ENCODE measurements at regions not wholly inside any gene's neighbourhood (a gene's known extent, or its start where the extent isn't known, plus 50 kb on each side); places are given as distances from the start of the nearest gene placed in this dataset.

GRCh38 chr11:70733327-70734325 lies 335.3 kb downstream of the CTTN start:
- no peak for DNase-seq

GRCh38 chr11:70734379-70734778 lies 336.1 kb downstream of the CTTN start:
- DNase-seq: no peak

- no peak for DNase-seq
Observed at GRCh38 chr11:70734911-70735310, 336.6 kb downstream of the CTTN start.

- DNase-seq: no peak
Observed at GRCh38 chr11:70735976-70736375, 337.6 kb downstream of the CTTN start.

DNA sequence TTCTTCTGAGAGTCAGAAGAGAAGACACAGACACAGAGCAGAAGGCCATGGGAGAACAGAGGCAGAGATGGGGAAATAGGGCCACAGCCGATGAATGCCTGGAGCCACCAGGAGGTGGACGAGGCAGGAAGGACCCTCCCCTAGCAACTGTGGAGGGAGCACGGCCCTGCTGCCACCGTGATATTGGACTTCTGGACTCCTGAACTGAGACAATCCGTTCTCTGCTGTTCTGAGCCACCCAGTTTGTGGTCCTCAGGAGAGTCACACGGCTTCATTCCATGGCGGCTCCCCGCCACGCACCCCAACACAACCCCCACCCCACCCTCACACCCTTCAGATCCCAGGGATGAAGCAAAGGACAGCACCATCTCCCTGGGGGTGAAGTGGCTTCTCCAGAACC lies 338.1 kb downstream of the CTTN start:
- no peak for DNase-seq

DNA sequence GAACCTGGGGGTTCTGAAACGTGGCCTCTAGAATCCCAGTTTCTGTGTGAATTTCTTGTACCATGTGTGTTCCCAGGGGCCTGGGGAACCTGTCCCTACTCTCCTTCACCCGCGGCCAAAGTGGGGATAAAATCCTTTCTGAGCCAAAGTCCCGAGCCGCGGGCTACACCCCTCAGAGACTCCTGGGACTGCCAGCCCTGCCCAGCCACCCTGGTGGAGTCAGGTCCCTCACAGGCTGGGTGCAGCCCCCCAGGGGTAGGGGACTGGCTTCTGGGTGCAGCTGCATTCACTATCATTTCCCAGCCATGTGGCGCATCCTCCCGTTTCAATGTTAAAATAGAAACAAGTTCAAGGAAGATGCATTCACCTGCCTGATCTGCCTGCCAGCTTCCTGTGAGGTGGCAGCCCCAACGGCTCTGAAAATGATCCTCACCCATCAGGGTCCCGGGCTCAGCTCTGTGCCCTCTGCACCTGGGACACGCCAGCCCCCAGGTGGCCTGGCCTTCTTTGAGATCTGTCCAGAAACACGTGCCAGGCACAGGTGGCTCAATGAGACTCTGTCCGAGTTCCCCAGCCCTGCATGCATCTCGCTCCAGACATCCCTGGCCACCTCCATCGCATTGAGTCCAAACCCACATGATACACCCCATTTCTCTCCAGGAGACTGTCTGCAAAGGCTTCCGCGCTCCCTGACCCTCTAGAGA lies 338.8 kb downstream of the CTTN start:
- no peak for DNase-seq

GRCh38 chr11:70737816-70738630 lies 339.7 kb downstream of the CTTN start:
- no peak for DNase-seq

- DNase-seq: no peak
Observed at GRCh38 chr11:70738661-70739060, 340.3 kb downstream of the CTTN start.

DNA sequence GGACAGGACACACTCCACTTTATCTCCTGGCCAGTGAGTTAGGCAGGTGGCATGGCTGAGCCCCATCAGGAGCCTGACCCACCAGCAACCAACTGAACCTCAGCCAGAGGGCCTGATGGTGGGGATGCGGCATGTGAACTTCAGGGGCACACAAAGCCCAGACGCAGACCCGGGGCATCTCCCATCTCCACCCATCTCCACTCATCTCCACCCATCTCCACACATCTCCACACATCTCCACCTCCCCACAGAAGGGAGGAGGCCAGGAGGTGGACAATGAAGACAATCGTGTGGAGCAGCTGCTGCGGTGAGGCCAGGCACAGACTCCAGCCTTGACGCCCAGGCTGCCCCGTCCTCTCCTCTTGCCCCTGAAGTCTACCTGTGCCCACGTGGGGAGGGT lies 340.8 kb downstream of the CTTN start:
- no peak for DNase-seq

- no peak for DNase-seq
Observed at GRCh38 chr11:70739811-70740487, 341.6 kb downstream of the CTTN start.

DNA sequence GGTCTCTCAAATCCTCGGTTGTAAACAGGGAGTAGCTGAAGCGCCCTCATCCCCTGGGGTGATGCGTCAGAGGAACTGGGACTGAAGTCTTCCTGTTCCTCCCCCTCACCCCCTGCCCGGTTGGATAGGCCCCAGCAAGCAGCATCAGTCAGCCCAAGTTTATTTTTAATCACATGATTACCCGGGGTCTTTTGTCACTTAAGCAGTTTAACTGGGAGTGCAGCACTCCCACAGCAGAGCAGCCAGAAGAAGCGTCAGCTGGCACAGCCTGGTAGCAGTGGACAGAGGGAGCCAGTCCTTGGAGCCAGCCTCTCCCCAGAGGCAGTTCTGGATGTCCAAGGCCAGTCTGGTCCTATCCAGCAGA lies 342.1 kb downstream of the CTTN start:
- no peak for DNase-seq

- DNase-seq: no peak
Observed at GRCh38 chr11:70741085-70741484, 342.8 kb downstream of the CTTN start.

DNA sequence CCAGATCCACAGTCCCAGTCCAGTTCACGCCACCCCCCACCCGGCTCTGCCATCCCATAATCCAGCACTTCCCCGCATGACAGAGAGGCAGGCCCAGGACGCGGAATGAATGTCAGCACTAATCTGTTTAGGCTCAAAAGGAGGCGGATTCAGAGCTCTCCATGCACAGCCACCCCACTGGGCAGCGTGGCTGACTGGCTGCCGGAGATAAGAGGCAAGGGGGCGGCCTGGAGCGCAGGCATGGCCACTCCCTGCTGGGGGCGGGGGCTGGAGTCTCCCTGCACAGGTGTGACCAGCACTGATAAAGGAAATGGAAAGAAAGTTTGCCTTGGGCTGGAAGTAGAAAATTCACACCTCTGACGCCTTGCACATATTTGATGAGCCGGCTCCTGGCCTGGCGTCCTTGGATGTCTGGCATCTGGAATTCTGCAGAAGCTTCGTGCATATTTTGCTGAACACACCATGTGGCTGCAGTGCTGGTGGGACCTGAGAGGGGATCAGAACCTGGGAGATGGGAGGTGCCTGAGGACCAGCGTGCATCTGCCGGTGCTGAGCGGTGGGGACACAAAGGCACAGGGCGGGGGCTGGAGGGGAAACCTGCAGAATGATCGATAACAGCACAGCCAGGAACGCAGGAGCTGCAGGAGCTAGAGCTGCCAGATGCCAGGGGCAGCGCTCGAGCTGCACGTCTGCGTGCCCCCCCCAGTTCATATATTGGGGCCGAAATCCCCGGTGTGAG lies 344.4 kb downstream of the CTTN start:
- no peak for DNase-seq

DNA sequence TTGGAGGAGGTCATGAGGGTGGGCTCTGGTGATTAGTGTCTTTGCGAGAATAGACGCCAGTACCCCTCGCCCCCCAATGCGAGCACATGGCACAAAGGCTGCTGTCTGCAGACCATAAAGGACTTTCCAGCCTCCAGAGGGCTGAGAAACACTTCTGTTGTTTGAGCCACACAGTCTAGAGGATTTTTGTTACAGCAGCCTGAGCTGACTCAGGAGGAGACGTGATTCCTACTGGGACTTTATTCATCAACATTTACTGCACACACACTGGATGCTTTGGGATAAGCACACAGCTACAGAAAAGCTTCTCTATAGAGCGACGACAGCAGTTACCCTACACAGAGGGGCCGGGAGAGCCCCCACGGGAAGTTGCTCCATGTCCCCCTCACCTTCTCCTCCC lies 345.0 kb downstream of the CTTN start:
- no peak for DNase-seq

DNA sequence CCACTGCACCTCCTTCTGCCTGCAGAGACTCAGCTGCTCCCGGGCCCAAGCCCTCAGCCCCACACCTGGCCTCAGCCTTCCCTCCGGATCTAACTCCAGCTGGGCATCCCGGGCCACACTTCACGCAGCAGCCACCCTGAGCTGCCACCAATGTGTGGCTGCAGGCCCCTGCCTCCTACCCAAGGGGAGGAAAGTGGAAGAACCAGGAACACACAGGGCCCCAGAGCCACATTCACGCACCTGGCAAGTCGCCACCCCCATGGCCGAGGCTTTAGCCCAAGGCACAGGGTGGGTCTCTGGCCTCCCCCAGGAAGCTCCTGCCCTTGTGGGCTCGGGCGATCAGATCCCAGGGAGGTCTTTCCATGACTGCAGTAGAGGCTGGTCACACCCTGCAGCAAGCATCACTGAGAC lies 345.6 kb downstream of the CTTN start:
- no peak for DNase-seq

DNA sequence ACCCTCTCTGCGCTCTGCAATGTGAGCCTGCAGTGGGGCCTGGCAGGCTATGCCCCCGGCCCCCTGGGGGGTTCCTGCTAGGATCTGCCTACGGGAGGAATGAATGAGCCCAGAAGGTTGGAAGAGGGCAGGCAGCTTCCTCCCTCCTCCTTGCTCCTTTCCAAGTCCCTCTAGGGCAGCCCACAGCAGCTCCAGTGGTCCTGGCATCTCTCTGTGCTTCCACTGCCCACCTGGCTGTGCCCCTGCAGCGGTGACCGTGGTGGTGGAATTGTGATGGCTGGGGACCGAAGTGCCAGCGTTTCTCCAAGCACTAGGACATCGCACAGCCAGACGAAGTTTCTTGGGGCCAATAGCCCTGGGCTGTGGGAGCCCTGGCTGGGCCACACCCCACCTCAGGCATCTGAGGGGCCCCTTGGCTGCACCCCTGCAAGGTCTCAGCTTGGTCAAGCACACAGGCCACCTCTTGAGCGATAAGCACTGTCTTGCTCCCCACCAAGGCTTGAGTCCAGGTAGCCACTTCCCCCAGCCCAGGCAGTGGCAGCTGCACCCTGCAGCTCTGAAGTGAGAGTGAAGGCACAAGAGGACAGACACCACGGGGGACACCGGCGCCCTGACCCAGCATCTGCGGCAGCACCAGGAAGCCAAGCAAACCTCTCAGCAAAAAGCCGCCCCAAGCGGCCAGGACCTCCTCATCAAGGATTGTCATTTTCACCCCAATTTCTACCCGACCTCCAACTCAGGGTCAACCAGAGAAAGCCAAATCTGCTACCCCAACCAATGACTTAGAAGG lies 346.3 kb downstream of the CTTN start:
- DNase-seq: no peak

- DNase-seq: no peak
Observed at GRCh38 chr11:70745451-70745850, 347.1 kb downstream of the CTTN start.

DNA sequence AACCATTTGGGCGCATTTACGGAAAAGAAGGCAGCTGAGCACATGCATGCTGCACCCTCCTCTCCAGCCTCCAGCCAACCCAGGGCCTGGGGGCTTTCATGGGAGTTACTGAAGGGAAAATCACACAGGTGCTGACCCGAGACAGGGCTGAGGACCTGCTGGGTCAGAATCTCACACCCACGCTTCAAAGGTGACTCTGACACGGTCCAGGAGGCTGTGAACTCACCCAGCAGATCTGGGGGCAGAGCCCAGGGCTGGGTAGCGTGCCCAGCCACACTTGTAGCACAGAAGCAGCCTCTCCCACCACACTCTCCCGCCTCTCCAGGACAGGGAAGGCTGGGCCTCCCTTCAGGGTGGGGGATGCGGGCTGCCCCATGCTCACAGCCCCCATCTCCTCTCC lies 347.6 kb downstream of the CTTN start:
- no peak for DNase-seq

- DNase-seq: no peak
Observed at GRCh38 chr11:70746351-70746750, 348.0 kb downstream of the CTTN start.

- no peak for DNase-seq
Observed at GRCh38 chr11:70747285-70747684, 349.0 kb downstream of the CTTN start.

DNA sequence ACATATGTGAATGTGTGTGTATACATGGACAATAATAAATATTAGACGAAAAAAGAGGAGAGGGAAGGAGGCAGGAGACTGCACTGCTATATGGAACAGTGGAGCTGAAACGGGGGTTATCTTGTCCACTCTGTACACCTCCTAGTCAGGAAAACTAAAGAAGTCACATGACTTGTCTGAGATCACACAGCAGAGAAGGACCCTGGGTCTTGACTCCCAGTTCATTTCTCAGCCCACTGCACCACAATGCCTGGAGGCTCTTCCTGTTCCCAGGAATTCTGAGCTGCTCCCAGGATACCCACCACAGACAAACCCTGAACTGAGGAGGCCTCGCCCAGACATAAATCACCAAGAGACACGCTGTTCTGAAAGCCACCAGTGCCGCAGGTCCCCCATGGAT lies 349.6 kb downstream of the CTTN start:
- no peak for DNase-seq
